ENCODE measurements at regions not wholly inside any gene's neighbourhood (a gene's known extent, or its start where the extent isn't known, plus 50 kb on each side); places are given as distances from the start of the nearest gene placed in this dataset.

- H4K20me1 ChIP-seq (replicated peaks; ENCODE audit: insufficient read depth) = no peaks in the 10 kb centered on the region
- no peak for DNase-seq (ENCODE audit: low spot score)
- Mint-ChIP-seq H3K4me3 (no peak overlapping the region), H3K27me3 (ENCODE audit: insufficient read depth, low read depth, poor library complexity) (peaks cover 4% of the 10 kb centered on the region), H3K4me1 (peaks cover 3% of the 10 kb centered on the region; the same call in 2 of the 3 replicates), H3K36me3 (ENCODE audit: low read depth) (no peaks in the 10 kb centered on the region), H3K9me3 (peaks cover 4% of the 10 kb centered on the region; the same call in 2 of the 3 replicates), H3K27ac (no peak overlapping the region)
- peaks cover 14% of the 10 kb centered on the region for H3K27me3 ChIP-seq (ENCODE audit: insufficient read depth)
- no peaks in the 10 kb centered on the region for H3F3A ChIP-seq (replicated peaks; ENCODE audit: low read depth)
- H3K36me3 ChIP-seq (ENCODE audit: insufficient read depth) = peaks cover 6% of the 10 kb centered on the region; the same call in 1 of the 2 replicates
- no peak overlapping the region for H2AFZ ChIP-seq
- H3K4me2 ChIP-seq = no peak overlapping the region
- H3K27ac ChIP-seq (ENCODE audit: low read depth) = no peak overlapping the region
- no peak for TF ChIP-seq JUNB (IDR thresholded peaks at IDR 0.05; ENCODE audit: unreplicated experiment)
- no peak for TF ChIP-seq CREB1 (CRISPR knock-in tag; IDR thresholded peaks at IDR 0.05; ENCODE audit: low read depth)
- TF ChIP-seq ETS1 (IDR thresholded peaks at IDR 0.05) = no peak
- TF ChIP-seq ZNF331 (CRISPR knock-in tag; IDR thresholded peaks at IDR 0.05; ENCODE audit: low read depth) = no peak
- TF ChIP-seq REST (IDR thresholded peaks at IDR 0.05; ENCODE audit: unreplicated experiment) = no peak
- TF ChIP-seq ZNF114 (CRISPR knock-in tag; IDR thresholded peaks at IDR 0.05) = no peak
- no peak for TF ChIP-seq NANOG (IDR thresholded peaks at IDR 0.05; ENCODE audit: borderline replicate concordance)
- TF ChIP-seq ZNF462 (CRISPR knock-in tag; IDR thresholded peaks at IDR 0.05) = no peak
- no peak for TF ChIP-seq STAT1 (IDR thresholded peaks at IDR 0.05; ENCODE audit: unreplicated experiment)
- ATAC-seq = no peak
- H3K9me2 ChIP-seq (ENCODE audit: insufficient read depth) = no peaks in the 10 kb centered on the region
- H3K79me2 ChIP-seq (replicated peaks; ENCODE audit: insufficient read depth) = no peaks in the 10 kb centered on the region
- no peak overlapping the region for H3K4me3 ChIP-seq
- H3K4me1 ChIP-seq (ENCODE audit: insufficient read depth) = no peaks in the 10 kb centered on the region
These were observed 54.8 kb upstream of the TNKS2 start for GRCh38 chr10:91743465-91743864.

Data from GM23338 (cell line).